ENCODE measurements at regions not wholly inside any gene's neighbourhood (a gene's known extent, or its start where the extent isn't known, plus 50 kb on each side); places are given as distances from the start of the nearest gene placed in this dataset.
"Not testable (repeated sequence)": the region's sequence is repeated elsewhere in the genome, so short reads cannot be mapped to it uniquely, and the experiment has no call there.

DNA sequence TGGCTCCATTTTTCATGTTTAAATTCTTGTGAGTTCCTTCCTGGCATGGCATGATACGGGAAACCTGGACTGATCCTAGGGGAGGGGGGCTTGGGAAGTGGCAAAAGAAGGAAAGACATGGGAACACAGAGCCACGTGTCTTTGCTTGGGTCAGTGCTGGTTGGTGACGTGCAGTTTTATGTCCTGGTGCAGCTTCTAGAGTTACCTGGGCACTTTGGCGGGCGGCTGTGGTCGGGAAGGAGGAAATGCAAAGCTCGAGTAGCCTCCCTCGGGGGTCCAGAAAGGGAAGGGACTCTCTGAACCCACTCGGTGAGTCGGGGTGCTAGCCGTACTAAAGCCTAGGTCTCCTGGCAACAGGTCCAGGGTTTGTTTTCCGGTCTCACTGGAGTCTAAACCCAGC is 94.6 kb downstream of the APOB start:
- no peak for DNase-seq

DNA sequence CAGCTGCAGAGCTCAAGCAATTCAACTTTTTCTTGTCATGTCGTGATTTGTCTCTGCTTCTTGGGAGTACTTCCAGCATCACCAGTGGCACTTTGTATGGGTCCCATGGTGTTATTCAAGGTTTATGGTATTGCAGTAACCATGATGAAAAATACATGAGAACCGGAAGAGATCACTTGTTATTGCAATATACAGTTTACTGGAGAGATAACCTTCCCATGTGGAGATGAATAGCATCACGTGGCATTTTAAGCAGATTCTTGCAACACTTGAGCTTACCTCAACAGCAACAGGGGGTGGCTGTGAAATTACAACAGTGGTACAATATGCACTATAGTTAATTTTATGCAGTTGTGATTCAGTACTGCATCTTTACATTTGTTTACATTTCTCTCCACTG is 97.4 kb downstream of the APOB start:
- no peak for DNase-seq

DNA sequence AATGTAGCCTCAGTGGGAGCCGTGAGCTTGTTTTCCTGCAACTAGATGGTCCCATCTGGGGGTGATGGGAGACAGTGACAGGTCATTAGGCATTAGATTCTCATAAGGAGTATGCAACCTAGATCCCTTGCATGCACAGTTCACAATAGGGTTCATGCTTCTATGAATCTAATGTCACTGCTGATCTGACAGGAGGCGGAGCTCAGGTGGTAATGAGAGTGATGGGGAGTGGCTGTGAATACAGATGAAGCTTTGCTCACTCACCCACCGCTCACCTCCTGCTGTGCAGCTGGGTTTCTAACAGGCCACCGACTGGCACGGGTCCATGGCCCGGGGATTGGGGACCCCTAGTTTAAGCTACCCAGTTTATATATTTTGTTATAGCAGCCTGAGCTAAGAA is 100.2 kb downstream of the APOB start:
- DNase-seq: not testable (repeated sequence)

DNA sequence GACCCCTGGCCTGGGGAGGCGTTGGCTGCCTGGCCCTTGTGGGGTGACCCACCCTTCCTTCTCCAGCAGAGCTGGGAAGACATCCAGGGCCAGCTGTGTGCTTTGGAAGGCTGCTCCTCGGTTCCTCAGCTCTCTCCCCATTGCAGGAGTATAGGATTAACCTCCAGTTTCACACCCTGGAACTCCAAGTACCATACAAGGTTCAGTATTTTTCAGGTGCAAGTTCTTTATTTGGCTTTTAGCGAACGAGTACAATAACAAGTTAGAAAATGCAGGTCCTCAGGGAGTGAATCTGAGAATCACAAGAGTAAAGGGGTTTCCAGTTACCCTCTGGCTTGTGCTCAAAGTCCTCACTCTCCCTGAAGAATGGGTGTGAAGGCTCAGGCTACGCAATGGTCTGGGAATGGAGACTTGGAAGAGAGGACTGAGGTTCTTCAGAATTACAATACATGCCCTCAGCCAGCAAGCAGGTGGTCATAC is 101.2 kb downstream of the APOB start:
- DNase-seq: no peak

DNA sequence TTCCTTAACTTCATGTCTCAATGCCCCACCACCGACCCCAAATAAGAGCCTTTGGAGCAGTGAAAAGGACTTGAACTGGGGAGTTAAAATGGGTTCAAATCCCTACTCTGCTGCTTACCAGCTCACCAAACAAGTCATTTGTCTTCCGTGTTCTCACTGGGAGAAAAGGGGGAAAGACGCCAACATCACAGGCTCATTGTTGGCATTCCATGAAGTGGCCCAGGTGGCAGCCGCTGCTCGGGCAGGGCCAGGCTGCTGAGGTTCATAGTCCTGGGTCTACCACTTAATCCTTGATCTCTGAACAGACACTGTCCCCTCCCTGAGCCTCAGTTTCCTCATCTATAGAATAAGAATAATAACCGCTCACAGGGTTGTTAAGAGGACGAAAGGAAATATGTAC is 103.0 kb downstream of the APOB start:
- DNase-seq: no peak

DNA sequence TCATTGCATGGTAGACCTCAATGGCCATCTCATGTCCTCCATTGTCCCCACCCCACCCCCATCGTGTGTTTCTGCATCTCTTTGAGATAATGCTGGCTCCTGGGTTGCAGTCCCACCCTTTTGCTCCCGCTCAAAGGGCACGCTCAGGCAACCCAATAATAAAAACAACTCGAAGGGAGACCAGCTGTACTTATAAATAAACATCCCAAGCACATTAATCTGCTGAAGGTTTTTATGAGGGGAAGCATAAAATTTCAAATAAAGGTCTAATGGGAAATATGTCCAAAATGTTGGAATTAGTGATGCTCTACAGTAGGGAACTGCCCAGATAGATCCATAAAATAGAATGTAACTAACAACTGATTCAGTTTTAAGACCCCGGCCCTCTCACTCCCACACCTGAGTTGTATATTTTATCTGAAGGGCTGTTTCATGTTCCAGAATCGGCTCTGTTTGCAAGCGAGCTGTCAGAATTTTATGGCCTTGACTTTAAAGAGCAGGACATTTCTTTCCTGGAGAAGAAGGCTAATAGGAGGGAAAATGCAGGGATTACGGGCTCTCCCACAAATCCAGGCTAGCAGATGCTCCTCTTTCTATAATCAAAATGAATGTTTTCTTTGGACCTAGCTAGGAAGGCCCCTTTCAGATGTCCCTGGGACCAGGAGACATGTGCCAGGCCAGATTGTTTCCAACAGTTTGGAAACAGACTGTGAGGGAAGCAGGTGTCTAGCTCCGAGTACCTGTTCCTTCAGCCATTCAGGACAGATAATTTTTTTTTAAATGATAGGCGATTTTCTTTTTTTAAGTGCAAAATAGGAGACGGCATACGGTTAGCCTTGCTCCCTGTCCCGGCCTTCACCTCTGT is 103.7 kb downstream of the APOB start:
- no peak for DNase-seq

DNA sequence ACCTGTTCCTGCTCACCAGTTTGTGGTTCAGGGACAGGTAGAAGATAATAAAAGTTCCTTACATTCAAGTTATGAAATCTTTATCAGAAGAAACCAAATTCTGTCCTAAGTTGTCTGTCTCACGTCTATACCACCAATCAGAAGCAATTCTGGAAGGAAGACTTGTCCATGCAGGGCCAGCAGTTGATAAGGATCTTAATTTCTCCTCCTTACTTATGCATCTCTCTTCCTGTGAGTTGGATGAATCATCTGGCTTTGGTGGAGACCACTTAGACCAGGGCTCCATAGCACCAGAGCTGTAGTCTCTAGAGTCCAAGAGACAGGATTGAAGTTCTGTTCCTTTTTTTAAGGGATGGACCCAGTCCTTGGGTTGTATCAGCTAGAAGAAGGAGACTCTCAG is 106.5 kb downstream of the APOB start:
- no peak for DNase-seq

DNA sequence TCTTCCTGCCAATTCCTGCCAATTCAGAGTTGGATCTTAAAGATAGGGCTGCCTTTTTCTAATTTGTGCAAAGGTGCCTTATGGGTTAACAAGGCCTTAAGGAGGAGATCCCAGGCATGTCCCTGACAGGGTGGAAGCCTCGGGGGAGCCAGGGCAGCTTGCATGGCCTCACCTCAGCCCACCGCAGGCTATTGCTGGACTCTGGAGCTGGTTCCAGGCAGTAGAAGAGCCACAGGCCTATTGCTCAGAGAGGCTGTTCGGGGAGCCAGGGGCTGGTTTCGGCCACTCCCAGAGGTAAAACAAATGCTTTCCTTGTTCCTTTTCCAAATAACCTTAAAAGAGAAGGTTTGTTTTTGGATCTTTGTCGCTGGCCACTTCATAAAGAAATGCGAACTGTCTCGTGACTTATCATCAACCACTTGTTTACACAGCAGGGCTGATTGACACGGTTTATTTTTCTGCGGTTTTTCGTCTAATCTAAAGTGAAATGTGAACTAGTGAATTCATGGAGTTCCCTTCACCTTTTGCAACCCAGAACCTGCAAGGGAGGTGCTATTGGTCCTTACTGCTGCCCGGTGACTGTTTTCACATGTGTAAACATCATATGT is 108.6 kb downstream of the APOB start:
- no peak for DNase-seq

DNA sequence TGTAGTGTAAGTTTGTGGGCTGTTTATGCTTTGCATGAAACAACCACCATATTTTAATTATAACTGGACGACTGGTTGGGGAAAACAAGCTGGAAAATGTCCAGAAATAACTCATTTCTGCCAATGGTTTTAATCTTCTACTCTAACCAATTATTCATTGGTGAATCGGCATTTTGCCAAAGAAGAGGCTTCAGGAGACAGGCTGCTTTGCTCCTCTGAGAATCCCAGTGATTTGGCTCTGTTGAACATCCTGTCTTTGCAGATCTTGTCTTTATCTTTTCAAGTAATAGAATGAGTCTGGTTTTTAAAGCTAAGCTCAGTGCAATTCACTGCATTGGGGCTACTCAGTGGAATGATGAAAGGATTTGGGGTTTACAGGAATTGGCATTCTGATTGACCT is 109.6 kb downstream of the APOB start:
- peak in 1 of 2 experiments; percentile 6 for DNase-seq

DNA sequence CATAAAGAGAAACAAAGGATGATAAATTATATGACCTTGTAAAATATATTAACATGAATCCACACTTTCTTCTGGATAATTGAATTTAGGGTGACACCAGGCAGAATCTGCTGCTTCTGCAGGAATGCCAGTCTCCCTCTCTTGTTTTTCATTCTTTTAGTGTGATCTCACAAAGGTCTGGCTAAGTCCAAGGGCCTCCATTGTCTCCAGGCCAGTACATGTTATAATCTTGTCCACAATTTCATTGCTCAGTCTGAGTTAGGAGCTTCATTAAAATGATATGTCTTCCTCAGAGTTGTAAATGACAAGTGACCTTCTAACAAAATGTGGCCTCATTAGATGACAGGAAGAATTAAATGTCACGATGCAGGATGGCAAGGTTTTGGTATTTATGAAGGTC is 110.2 kb downstream of the APOB start:
- no peak for DNase-seq

DNA sequence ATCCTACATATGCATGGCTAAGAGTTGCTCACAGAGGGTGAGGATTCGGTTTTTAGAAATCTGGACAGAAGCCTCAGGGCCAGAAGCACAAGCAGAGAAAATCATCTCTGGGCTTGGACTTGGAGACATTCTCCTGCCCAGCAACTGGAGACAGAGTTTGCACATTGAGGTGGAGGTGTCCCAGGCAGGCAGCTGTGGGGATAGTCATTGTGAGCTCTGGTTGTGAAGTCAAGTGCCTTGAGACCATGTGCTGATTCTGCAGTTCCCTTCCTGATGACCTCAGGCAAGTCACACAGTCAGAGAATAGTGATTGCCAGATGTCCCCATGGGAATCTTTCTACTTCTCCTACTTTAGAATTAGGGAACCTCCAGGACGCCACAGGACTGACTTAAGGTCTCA is 108.4 kb upstream of the LDAH start:
- DNase-seq: no peak

DNA sequence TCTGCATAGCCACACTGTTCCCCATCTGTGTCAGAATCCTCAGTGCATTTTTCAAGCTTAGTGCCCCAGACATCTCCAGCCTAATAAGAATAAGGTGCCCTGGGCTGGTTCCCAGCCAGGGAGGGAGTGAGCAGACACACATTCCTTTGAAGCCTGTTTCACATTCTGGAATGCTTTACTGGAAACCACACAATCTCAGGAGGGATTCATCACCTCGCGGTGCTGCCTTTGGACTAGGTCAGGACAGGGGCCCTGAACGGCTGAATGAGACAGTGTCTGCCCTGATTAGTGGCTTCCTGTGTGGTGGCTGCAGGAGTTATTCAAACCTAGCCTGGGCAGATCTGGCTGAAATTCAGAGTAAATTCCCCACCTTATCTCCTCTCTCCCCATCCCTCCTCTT is 108.0 kb upstream of the LDAH start:
- no peak for DNase-seq

DNA sequence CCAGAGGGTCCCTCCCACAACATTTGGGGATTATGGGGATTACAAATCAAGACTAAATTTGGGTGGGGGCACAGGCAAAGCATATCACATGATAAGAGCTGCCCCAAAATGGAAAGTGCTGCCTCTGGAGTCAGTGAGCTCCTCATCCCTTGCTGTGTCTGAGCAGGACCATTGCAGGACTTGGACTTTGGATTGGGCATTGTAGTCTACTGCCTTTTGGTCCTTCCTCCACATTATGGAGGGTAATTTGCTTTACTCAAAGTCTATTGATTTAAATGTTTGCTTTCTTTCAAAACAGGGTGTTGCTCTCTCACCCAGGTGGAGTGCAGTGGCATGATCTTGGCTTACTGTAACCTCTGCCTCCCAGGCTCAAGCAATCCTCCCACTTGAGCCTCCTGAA is 106.8 kb upstream of the LDAH start:
- DNase-seq: no peak

DNA sequence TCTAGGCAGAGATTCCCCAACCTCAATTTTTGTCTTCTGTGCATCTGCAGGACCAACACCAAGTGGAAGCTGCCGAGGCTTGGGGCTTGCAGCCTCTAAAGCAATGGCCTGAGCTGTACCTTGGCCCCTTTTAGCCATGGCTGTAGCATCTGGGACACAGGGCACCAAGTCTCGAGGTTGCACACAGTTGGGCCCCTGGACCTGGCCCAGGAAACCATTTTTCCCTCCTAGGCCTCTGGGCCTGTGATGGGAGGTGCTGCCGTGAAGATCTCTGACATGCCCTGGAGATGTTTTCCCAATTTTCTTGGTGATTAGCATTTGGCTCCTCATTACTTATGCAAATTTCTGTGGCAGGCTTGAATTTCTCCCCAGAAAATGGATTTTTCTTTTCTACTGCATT is 105.7 kb upstream of the LDAH start:
- DNase-seq: no peak

DNA sequence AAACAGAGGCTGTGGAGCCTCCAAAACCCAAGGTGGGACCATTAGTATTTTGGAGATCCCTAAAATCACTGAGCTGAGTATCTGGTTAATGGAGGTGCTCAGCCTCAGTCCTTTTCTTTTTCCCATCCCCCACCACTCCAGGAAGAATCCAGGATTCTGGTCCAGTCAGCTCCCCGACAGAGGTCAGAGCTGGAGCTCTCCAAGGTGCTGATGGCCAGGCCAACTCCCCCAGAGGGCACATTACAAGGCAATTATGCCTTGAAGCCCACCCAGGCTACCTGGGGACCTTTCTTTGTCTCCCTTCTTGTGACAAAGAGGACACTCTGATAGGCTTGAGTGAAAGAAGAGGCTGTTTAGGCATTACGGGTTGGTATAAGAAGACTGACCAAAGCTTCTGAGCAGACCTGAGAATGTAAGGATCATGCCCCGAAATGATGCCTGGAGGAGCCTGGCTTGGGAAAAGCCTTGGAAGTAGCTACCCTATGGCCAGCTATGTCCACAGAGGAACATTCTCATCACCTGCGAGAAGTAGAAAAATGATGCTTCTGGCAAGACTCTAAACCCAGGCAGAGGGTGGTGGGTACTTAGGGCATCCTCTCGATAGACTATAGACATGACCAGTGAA is 102.5 kb upstream of the LDAH start:
- no peak for DNase-seq

DNA sequence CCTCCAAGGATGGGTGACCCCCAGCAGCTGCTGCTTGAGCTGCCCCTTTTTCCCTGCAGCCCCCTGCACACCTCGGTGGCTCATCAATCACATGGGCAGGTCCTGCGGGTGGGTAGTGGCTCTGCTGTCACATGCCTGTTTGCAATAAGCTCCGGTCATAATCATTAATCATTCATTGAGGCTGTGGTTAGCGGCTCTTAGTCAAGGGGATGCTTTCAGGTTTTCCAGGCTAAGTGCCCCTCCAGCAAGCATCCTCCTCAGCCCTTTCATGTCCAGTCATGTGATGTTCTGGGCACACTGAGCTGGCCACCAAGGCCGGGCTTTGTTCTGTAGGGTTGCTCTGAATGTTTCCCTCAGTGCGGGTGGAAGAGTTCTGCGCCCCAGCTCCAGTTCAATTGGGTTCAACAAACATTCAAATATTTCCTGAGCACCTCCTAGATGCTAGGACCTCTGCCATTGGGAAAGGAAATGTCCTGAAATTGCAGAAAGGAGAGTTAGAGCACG is 96.4 kb upstream of the LDAH start:
- DNase-seq: no peak

DNA sequence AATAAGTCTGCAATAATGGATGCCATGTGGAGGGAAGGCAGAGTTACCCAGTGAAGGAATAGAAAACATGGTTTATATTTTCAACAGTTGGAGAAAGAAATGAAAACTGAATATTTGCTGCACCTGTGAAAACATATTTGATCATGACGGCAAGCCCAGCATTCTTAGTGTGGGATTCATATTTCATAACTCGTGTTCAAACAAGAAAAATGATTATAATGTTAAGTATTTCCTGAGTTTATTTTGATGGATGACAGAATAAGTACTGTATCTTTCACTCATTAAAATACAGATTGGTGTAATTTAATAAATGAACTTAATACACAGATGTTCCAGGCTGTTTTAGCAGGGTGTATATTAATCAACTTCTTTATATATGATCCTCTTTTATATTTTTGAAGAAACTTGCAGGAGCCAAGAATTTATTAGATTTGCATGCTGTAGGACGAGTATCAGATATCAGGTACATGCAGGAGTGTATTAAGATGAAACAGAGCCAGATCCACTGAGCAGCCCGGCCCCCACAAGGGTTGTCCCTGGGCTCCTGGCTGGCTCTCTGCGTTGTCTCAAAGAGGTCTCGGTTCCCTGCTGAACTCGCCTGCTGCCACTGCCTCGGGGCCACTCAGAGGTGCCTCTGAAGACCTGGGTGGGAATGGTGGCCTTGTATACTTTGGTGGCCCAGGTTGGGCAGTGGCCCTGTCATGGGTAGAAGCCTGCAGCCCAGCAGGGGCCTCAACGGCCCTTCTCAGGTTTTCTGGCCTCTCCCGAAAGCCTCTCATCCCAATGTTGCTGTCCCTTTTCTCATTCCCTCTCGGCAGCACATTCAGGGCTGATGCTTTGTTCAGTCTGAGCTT is 95.0 kb upstream of the LDAH start:
- peak in 1 of 2 experiments; percentile 28 for DNase-seq

DNA sequence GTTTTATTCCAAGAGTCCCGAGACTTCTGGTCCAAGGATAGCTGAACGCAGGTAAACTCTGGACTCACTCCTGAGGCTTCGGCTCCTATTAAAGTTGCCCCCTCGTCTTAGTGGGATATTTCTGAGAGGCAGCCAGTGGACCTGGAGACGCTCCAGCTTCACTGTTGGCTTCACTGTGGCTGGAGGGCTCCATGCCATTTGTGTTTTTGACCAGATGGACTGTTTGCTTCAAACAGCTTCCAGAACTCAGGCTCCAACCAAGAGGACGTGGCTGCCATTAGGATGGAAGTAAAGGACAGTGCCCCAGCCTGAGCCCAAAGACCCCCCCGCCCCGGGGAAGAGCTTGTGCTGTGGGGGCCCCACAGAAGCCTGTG is 94.4 kb upstream of the LDAH start:
- DNase-seq: no peak

DNA sequence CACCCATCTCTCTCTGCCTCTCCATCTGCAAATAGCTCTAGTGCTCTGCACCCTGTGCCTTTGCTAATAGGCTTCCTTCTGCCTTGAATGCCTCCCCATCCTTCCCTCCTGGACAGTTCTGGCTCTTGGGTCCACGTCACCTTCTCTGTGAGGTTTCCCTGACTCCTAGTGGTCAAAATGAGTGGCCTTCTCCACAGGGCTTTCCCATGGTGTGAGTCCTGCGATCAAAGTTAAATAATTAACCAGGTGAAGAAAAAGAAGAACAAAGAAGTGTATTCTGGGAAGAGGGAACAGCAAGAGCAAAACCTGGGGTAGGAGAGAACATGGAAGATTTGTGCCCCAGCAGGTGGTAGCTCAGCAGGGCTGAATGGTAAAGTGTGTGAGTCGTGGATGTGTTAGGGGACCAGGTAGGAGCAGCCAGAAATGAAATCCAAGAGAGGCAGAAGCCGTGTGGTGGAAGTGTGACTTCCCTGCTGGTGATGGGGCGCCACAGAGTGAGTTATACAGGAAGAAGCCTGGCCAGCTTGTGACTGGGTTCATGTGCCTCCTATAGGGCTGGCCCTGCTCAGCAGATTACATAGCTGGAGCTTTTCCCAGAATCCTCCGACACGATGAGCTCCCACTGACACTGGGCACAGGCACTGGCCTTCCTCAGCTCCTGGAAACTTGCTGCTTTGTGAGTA is 93.8 kb upstream of the LDAH start:
- DNase-seq: peak in 1 of 2 experiments; percentile 36

DNA sequence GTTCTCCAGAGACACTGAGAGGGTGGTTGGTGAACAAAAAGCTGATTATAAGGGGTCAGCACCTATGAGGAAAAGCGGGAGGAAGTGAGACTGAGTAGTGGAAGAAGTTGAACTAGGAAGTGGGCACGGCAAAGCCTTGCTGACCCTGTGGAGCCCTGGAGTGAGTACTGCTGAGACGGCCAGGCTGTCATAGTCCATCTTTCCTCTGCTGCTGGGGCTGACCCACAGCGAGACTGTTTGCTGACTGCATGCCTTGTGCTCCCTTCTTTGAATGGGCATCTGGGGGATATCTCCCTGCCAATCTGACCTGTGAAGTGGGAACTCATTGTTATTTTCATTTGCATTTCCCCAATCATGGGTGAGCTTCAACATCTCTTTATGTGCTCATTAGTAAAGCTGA is 92.4 kb upstream of the LDAH start:
- DNase-seq: no peak

DNA sequence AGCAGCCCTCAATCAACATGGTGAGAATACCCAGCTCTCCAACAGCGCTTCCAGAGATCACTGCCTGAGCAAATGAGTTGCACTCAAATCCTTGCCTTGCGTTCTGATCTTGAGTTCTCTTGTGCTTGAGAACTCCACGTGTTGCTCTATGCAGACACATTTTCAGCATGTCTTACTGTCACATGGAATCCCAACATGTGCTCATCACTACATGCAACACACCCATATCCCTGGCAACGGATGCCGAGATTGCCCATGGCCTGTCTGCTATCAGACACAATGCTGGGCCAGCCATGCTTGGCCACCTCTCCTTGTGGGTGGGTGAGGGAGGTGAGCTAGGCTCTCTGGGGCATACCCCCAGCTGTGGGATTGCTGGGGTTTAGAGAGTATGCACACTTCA is 91.9 kb upstream of the LDAH start:
- no peak for DNase-seq

DNA sequence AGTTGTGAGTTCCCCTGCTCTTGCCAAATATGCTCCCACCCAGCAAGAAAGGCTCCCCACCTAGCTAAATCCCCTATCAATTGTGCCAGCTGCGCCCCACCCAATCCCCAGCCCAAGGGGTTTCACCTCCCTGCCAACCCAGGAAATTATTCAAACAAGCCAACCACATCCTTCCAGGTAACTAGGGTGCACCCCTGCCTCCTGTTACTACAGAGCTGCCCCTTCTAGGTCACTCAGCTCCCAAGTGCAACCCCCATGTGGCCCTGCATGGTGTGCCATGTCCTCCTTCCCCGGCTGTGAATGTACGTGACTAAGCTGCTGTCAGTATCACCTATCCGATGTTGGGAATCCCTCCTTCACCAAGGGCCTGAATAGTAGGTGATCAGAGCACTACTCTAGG is 91.2 kb upstream of the LDAH start:
- no peak for DNase-seq

Data from NCI-H526 (cell line).